GM18867 (cell line): ENCODE measurements at regions not wholly inside any gene's neighbourhood (a gene's known extent, or its start where the extent isn't known, plus 50 kb on each side); places are given as distances from the start of the nearest gene placed in this dataset.

Experiments
- ATAC-seq: cut with Tn5 transposase; IDR thresholded peaks from one replicate; pipeline ENCODE4 v1.9.1; 2021; ENCODE audit warnings: mild to moderate bottlenecking, moderate library complexity; ENCODE audit not compliant: unreplicated experiment

DNA sequence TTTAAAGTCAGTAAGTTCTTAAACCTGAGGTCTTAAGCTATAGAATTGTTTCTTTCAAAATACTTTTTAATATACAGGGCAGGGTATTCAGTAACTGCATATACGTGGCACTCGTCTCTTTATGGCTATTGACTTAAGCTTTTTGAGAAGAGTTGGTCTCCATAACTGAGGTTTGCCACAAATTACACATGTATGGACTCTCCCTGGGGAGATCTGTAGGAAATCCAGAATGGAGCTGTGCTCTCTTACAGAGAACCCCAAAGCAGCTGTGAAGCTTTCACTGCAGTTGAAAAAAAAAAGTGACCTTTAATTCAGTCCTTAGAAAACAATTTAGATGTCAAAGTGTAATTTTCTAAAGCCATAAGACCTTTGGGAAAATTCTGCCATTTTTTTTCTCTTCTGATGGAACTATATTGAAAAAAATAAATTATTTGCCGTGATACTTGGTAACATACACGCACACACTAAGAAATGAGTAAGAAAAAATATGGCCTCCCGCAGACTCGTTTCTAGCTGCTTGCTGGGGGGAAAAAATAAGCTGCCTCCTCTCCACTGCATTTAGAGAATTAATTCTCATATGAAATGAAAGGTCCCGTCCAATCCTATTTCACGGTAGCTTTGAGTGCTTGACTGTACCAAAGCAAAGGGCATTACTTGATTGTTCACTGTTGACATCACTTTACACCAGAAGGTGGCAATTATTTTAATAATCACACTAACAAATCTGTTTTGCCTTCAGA, 159.4 kb upstream of the TENM3 start:
- ATAC-seq, result no peak

DNA sequence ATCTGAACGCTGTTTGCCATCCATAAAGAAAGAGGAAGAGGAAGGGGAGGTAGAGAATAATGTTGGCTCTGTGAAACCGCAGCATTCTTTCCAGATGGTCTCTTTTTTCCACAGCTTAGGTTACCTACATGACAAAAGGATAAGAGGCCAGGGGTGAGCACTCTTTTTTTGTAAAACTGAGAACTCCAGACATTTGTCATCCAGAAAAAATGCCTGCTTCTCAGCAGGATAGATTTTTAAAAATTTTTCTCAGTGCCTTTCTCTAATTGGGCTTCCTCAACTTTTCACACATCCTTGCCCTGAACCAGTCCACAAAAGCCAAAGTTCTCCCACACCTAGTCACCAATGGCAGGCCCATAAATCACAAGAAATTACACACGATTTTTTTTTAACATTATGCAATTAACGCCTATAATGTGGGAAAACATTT, 158.1 kb upstream of the TENM3 start:
- no peak for ATAC-seq

DNA sequence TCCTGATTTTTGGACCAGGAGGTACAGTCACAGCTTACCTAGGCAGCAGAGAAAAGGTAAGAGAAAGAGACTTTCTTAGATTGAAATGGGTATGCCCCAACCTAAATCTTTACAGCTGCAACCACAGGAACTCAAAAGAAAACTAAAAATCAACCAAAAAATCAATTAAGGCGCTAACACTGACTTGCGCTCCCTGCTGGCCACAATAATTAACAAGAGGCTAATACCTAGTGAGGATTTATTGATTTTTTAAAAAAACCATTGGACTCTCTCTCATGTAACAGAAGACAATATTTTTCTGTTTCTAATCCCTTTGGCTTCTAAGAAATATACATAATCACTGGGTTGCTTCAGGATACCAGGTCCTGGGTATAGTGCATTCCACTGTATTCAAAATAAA, 153.9 kb upstream of the TENM3 start:
- peak; percentile 53 for ATAC-seq

DNA sequence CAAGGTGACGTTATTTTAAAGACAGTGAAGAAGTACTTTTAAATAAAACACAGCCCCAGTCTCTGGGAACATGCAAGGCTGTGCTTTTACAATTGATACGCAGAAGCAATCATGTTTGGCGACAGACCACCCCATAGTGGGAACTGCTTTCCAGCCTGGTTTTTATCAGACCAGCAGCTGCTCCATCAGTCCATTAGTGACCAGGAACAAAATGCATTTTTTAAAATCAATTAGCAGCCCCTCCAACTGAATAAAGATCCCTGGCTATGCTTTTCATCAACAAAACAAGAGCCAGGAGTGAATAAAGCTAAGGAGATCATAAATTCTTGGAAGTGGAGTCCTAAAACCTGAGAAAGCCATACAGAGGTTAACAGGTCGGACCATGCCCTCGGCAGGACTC, 153.0 kb upstream of the TENM3 start:
- no peak for ATAC-seq

DNA sequence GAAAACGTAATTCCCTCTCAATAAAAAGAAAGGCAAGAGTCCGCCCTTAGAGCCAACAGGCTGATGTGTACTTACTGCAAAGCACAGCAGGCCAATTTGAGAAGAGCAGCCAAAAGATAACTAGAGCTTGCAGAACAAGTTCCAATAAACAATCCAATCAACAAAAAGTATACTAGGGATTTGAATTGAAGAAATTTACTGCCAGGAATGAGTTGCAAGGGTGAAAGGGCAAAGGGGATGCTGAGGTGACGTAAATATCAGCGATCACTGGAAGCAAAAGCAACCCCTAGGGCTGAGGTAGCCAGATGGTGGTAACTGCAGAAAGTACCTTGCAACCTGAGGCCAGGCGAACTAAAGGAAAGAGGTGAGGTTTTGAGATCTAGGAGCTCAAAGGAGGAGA, 152.1 kb upstream of the TENM3 start:
- ATAC-seq, result no peak

DNA sequence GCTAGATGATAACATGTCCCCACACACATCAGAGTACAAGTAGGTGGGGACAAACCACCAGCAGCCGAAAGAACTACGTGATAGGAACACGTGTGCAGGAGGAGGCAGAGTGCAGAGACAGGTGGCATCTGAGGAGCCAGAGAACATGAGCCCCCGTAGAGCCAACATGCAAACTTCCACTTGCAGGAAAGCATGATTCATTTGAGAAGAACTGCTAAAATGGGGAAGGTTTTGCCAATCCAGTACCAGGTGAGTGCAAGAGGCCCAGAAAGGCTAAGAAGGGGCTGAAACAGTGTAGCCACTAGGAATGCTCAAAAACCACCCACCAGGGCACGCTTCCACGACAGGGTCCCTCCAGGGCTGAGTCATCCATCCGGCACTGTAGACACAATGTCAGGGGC, 149.8 kb upstream of the TENM3 start:
- ATAC-seq, result no peak

DNA sequence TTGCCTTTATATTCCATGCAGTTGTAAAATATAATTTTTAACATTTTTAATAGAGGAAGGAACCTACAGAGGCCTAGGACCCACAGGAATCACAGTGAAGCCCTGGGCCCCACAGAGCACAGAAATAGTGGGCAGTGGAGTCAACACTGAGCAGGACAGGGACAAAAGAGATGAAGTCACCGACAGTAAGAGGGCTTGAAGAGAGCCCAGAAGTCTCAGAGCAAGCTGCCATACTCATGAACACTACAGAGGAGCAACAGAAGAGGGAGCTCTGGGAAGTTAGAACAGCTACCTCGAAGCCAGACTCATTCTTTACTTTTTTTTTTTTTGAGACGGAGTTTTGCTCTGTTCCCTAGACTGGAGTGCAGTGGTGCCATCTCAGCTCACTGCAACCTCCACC, 149.3 kb upstream of the TENM3 start:
- ATAC-seq, result no peak

DNA sequence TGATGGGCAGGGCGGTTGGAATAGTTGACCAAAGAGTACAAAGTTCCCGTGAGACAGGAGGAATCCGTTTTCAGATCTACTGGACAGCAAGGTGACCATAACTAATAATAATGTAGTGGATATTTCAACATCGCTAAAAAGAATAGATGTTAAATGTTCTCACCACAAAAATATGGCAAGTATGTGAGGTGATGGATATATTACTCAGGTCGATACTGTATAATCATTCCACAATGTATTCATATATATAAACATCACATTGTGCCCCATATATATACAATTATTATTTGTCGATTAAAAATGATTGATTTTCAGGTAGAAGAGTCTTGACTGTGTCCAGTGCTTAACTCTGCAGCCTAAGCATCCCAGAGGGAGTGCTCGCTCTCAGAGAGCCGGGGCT, 141.6 kb upstream of the TENM3 start:
- no peak for ATAC-seq

DNA sequence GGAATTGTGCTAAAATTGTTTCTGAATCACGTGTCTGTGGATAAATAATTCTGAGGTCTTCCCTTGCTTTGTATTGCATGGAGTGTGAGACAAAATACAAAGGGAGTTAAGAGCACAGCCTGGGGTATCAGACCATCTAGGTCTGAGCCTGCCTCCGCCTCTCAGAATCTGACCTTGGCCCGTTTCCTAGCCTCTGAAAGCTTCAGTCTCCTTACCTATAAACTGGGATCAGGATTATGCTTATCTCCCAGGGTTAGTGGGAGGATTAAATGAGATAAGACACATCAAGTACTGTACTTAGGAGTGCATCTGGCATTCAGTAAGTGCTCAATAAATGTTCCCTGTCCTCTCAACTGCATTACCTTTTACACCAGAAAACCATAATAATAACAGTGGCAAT, 140.6 kb upstream of the TENM3 start:
- ATAC-seq, result no peak

DNA sequence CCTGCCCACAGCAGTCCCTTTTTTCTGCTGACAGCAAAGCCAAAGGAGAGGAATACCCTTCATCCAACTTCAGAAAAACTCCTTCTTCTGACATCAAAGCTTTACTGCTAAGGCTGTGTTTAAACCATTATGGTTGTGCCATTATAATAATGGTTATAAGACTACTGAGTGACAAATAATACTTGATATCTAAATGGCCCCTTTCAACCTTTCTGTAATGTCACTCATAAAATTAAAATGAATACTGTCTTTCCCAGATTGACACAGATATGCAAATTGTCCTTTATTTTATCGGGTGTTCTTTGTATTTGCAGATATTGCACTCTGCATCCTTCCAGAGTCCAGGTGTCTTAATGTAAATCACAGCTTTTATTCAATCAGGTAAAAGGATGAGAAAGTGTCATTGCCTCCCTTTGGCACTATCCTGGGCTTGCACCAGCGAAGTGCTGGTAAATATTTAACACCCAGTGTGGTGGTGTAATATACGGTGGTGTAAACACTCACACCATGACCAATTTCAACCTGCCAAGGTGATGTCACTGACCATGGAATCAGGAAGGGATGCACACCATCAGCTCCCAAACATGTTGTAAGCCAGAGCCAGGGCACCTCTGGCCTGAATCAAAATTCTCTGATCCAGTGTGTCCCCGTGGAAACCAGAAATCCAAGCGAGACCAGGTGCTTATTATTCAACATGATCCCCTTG, 139.4 kb upstream of the TENM3 start:
- ATAC-seq, result no peak

DNA sequence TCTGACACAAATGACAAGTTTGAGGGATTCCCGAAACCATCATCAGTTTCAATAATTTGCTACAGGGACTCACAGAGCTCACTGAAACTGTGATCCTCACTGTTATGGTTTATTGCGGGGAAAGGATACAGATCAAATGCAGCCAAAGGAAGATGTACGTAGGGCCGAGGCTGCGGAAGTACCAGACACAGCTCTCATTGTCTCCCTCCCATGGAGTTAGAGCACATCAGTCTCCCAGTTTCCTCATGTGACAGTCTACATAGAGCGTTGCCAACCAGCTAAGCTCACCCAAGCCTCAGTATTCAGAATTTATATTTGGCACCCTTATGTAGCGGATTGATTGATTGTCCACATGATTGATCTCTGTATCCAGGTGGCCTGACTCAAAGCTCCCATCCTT, 137.8 kb upstream of the TENM3 start:
- no peak for ATAC-seq

DNA sequence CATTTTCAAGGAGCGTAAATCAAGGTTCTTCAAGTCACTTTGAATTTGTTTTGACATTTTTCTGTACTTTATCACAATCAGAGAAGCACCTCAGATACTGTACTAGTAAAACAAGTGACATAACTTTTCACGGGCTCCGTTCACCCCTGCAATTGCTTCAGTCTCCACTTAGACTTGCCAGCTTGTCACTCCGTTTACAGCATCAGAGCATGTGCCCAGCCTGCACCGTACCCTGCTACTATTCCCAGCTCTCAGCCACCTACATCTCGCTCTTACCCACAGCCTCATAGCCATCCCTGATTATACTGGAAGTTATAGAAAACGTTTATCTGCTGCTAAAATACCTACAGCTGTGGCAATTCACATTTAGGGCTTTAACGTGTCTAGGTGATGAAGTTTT, 135.3 kb upstream of the TENM3 start:
- no peak for ATAC-seq

DNA sequence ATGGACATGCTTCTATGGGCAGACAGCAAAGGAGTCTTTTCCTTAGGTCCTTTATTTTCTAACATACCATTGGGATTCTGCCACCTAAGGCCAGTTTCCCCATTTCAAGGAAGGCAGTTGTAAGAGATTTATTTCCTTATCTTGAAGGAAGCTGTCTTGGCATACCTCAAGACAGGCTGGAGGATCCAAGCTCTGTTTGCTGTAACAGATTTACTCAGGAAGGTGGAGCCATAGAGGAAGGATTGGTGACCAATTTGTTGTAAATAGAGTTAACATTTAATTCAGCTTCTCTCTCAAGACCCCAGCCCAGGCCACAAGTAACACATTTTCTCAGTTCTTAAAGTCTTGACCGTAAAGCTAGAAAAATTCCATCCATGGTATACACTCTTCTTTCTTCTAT, 131.6 kb upstream of the TENM3 start:
- ATAC-seq, result no peak

DNA sequence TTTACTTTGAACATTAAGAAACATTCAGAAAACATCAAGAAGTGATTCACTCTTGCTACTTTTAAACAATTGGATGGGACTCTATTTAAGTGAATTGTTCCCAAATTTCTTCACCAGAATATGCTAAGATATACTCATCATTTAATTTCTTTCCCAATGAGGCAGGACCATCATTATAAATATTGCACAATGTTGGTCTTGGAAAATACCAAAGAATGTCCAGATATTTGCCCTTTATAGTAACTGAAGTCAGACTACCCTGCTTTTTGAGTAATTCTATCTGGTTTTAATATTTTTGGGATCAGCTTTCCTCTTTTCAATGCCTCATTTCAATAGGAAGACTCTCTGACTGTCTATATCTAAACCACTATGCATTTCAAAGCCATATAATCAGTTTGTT, 129.4 kb upstream of the TENM3 start:
- no peak for ATAC-seq

DNA sequence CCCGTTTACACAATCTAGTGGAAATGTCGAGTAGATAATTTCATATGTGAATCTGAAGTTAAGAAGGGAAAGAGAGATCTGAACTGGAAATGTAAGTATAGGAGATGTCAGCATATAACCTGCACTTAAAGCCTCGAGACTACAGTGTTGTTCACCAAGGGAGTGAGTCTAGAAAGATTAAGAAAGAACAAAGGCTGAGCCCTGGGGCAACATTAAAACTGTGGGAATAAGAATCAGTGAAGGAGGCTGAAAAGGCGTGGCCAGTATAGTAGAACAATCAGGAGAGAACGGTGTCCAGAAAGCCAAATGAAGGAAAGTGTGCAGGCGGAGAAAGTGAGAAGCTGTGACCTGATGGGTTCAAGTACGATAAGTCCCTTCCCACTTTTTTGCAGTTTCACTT, 118.8 kb upstream of the TENM3 start:
- ATAC-seq, result no peak

DNA sequence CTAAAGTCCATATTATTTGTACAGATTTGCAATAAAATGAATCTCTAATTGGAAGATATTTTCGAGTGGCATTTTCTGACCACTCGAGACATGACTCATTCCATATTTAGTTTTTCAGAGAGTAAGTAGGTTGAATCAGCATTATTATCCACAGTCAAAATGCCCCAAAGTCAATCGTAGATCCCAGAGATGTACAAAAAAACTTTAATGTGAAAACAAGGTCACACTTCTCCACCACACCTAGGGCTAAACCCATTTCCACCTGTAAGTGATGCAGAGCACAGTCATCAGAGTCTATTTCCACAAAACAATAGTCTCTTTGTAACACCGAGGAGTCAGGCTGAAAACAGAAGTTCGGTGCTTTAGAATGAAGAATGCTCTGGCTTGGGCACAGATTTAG, 117.1 kb upstream of the TENM3 start:
- ATAC-seq, result no peak

DNA sequence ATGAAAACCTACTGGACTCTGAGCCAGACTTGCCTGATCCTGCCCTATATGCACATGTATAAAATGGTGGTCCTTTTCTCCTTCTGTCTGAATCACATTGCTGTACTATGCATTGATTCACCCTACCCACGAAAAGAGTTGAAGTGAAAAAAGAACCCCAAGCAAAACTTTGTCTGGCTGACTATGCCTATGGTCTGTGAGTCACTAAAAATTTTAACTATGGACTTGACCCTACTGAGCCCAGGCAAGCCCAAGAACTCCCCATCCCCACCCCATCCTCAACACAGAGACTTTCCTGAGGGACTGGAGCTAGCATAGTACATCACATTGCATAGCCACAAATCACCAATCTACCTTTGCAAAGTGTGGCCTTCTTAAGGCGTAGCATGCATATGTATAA, 116.6 kb upstream of the TENM3 start:
- no peak for ATAC-seq

DNA sequence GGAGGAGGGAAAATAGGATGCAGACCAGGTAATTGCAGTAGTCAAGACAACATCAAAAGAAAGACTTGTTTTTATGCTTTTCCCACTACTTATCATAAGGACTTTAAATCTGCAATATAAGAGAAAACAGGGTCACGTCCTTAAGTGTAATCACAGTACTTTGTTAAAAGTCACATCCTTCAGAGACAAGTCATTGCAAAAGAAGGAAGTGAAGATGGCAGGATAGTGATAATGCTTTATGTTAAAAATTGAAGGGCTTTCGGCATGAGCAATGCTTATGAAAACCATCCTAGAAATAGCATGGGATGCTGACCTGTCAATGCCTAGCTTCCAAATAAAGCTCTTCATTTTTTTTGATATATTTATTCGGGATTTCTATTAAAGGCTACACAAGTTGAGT, 110.2 kb upstream of the TENM3 start:
- no peak for ATAC-seq

DNA sequence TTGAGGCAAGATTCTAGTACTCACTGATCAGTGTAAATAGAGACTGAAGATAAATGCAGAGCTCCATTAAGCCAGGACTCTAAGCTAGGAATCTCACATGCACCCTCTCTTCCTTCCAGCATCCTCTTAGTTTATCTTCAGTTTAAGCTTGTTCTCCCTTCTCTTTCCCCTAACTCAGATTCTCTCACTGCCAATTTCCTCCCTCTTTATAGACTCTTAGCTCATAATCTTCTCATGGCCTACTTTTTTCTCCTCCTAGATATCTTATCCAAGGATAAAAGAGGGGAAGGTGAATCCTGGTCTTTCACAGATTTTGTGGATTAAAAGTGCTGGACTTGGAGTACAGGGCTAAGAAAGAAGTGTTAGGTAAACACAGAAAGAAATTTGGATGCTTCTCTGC, 108.9 kb upstream of the TENM3 start:
- ATAC-seq, result no peak

DNA sequence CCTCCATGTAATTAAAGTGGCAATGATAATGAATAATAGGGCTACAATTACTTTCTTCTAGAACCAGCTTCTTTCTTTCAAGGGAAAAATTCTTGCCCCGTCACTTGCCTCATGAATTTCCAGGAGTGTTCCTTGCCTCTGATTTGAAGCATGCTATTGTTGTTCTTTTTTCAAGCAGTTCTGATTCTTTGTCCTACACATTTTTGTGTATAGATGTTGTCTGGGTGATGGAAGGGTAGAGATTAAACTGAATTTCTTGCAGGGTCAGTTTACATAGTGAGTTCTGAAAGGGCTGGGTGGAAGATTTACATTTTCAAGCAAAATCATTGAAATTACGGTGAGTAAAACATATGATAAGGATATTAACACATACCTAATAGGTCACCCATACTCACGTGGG, 107.0 kb upstream of the TENM3 start:
- no peak for ATAC-seq

DNA sequence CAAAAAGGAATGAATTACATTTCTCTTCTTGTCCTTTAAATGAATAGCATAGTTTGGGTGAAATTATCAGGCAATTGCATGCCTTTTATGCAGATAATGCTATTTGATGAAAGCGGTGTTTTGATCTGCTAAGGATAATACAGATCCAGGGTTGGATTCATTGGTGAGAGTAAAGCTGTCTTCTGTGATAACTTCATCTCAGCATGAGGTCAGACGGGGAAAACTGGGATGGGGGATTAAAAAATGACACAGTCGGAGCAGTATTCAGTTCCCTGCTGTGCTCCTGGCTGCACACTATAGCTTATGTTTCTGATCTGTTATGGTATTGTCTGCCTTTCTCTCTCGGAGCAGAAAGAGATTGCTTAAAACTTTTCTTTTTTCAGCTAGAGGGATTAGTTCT, 105.9 kb upstream of the TENM3 start:
- no peak for ATAC-seq

DNA sequence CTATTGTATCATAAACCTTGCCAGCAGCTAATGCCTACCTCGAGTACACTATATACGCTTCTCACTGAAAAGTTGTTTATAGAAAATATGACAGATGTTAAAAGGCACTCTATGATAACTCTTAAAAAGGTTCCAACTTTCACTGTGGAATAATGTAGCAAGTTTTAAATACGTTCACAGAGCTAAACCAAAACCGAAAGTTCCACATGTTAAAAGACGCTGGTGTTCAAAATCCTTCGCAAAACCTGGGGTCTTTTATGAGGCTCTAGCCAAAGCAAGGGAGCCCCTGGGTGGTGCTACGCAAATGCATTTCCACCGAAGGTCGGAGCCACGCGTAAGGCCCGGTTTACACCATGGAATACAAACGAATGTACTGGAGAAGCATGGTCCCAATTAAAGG, 103.7 kb upstream of the TENM3 start:
- no peak for ATAC-seq

DNA sequence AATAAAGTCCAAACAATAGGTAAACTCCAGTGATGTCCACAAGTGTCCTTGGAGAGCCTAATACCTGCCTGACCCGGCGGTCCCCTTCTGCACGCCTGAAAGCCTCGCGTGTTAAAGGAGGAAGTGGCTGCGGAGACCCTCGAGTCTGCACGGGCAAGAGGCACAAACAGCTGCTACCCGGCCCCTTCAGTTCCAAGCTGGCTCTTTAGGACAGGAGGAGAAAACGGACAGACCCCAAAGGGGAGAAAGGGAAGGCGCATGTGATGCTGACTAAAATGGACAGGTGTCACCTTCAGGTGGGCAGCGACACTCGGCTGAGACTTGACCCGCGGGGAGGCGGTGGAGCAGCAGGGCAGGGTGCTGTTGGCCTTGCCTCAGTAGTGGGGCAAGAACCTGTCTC, 102.7 kb upstream of the TENM3 start:
- no peak for ATAC-seq
